Neural cell (in vitro differentiated cells): ENCODE measurements at regions not wholly inside any gene's neighbourhood (a gene's known extent, or its start where the extent isn't known, plus 50 kb on each side); places are given as distances from the start of the nearest gene placed in this dataset.

Source experiments
- H2AFZ ChIP-seq: fragments of 200-600, 300-800 bp; sonication (generic), shearing (Covaris generic); 2 replicates; pipeline ENCODE4 v1.6.0; 2014; ENCODE audit warnings: low read depth, mild to moderate bottlenecking, antibody characterized with exemption, low read length, moderate library complexity
- H3F3A ChIP-seq: fragments of 200-600 bp; shearing (Covaris generic); 2 replicates; pipeline ENCODE4 v1.6.1; 2016; ENCODE audit warnings: mild to moderate bottlenecking, moderate library complexity, mixed read lengths, antibody characterized with exemption, low read length; ENCODE audit not compliant: insufficient read depth, poor library complexity, severe bottlenecking
- H3K27ac ChIP-seq: fragments of 200-600, 300-800 bp; sonication (generic), shearing (Covaris generic); 2 replicates; pipeline ENCODE4 v1.5.1; 2014; ENCODE audit warnings: mild to moderate bottlenecking, low read length, moderate library complexity
- H3K27me3 ChIP-seq: fragments of 300-800, 200-600 bp; sonication (generic), shearing (Covaris generic); 2 replicates; pipeline ENCODE4 v1.6.0; 2014; ENCODE audit warnings: mild to moderate bottlenecking, low read depth, low read length, moderate library complexity; ENCODE audit not compliant: insufficient read depth
- H3K36me3 ChIP-seq: fragments of 300-800, 200-600 bp; sonication (generic), shearing (Covaris generic); 2 replicates; pipeline ENCODE4 v1.5.1; 2014; ENCODE audit warnings: mild to moderate bottlenecking, antibody characterized with exemption, low read length, moderate library complexity; ENCODE audit not compliant: insufficient read depth
- H3K4me2 ChIP-seq: fragments of 300-800, 200-600 bp; sonication (generic), shearing (Covaris generic); 2 replicates; pipeline ENCODE4 v1.6.0; 2014; ENCODE audit warnings: mild to moderate bottlenecking, low read length
- H3K4me3 ChIP-seq: fragments of 300-800, 200-600 bp; sonication (generic), shearing (Covaris generic); 2 replicates; pipeline ENCODE4 v1.5.1; 2014; ENCODE audit warnings: mild to moderate bottlenecking, low read length, moderate library complexity
- H3K79me2 ChIP-seq: fragments of 200-600 bp; shearing (Covaris generic); replicated peaks from 2 replicates; pipeline ENCODE4 v1.6.0; 2014; ENCODE audit warnings: mild to moderate bottlenecking, low read length, moderate library complexity; ENCODE audit not compliant: insufficient read depth
- H3K9ac ChIP-seq: fragments of 300-800, 200-600 bp; sonication (generic), shearing (Covaris generic); 2 replicates; pipeline ENCODE4 v1.6.1; 2016; ENCODE audit warnings: mild to moderate bottlenecking, low read length, mixed read lengths
- H3K9me2 ChIP-seq: fragments of 200-600 bp; shearing (Covaris generic); 2 replicates; pipeline ENCODE4 v1.6.1; 2016; ENCODE audit warnings: mild to moderate bottlenecking, low read length, mixed read lengths; ENCODE audit not compliant: insufficient read depth
- H3K9me3 ChIP-seq: fragments of 200-600, 300-800 bp; sonication (generic), shearing (Covaris generic); 2 replicates; pipeline ENCODE4 v1.6.1; 2016; ENCODE audit warnings: mild to moderate bottlenecking, mixed run types, low read length, moderate library complexity, mixed read lengths
- H4K20me1 ChIP-seq: fragments of 200-600 bp; shearing (Covaris generic); 2 replicates; pipeline ENCODE4 v1.6.1; 2016; ENCODE audit warnings: mild to moderate bottlenecking, mixed run types; ENCODE audit not compliant: insufficient read depth
- CTCF ChIP-seq: fragments of 450-650 bp; IDR thresholded peaks from 2 replicates; pipeline ENCODE4 v1.5.1; 2014; ENCODE audit warnings: antibody characterized with exemption, mild to moderate bottlenecking, moderate library complexity; ENCODE audit not compliant: poor library complexity, severe bottlenecking
- EP300 ChIP-seq: fragments of 450-650 bp; conservative IDR thresholded peaks from 2 replicates; pipeline ENCODE4 v1.6.1; 2014; ENCODE audit warnings: antibody characterized with exemption, mild to moderate bottlenecking, moderate library complexity; ENCODE audit not compliant: poor library complexity, severe bottlenecking
- EZH2 ChIP-seq: fragments of 200-600, 300-800 bp; shearing (Covaris generic), sonication (generic); IDR thresholded peaks from 2 replicates; pipeline ENCODE4 v1.6.1; 2014; ENCODE audit warnings: antibody characterized with exemption, low read length, borderline replicate concordance, mild to moderate bottlenecking; ENCODE audit not compliant: insufficient read depth, poor library complexity, severe bottlenecking
- MXI1 ChIP-seq: fragments of 450-650 bp; conservative IDR thresholded peaks from 2 replicates; pipeline ENCODE4 v1.6.1; 2014; ENCODE audit warnings: antibody characterized with exemption, mild to moderate bottlenecking; ENCODE audit not compliant: poor library complexity, severe bottlenecking
- POLR2AphosphoS5 ChIP-seq: IDR thresholded peaks from 2 replicates; pipeline ENCODE4 v1.6.1; 2012
- RAD21 ChIP-seq: fragments of 450-650 bp; conservative IDR thresholded peaks from 2 replicates; pipeline ENCODE4 v1.6.1; 2014; ENCODE audit warnings: antibody characterized with exemption, mild to moderate bottlenecking, moderate library complexity
- REST ChIP-seq: IDR thresholded peaks from 2 replicates; pipeline ENCODE4 v1.6.1; 2012; ENCODE audit warnings: borderline replicate concordance
- SMC3 ChIP-seq: fragments of 450-650 bp; conservative IDR thresholded peaks from 2 replicates; pipeline ENCODE4 v1.6.1; 2014; ENCODE audit warnings: antibody characterized with exemption, mild to moderate bottlenecking, moderate library complexity; ENCODE audit not compliant: poor library complexity
- TAF1 ChIP-seq: IDR thresholded peaks from 2 replicates; pipeline ENCODE4 v1.6.1; 2012; ENCODE audit warnings: low read depth

- no peak overlapping the region for H3K9ac ChIP-seq
- H3K4me2 ChIP-seq, result no peak overlapping the region
- no peaks in the 10 kb centered on the region for H3K9me2 ChIP-seq
- H3K79me2 ChIP-seq, result no peaks in the 10 kb centered on the region
- no peaks in the 10 kb centered on the region for H3K36me3 ChIP-seq
- H3K9me3 ChIP-seq, result no peaks in the 10 kb centered on the region
- no peaks in the 10 kb centered on the region for H3F3A ChIP-seq
- H3K4me3 ChIP-seq, result no peak overlapping the region
- H4K20me1 ChIP-seq, result no peaks in the 10 kb centered on the region
- TF ChIP-seq EZH2 (no peak), POLR2AphosphoS5 (no peak), EP300 (no peak), RAD21 (no peak), SMC3 (no peak), REST (no peak), CTCF (no peak), TAF1 (no peak), MXI1 (no peak)
- no peak overlapping the region for H2AFZ ChIP-seq
- H3K27me3 ChIP-seq, result no peaks in the 10 kb centered on the region
- H3K27ac ChIP-seq, result no peak overlapping the region
Measured at GRCh38 chr18:25962919-25963318, 127.5 kb downstream of the SS18 start.

- no peak overlapping the region for H3K9ac ChIP-seq
- no peaks in the 10 kb centered on the region for H3K9me3 ChIP-seq
- TF ChIP-seq MXI1 (no peak), SMC3 (no peak), REST (no peak), EZH2 (no peak), TAF1 (no peak), RAD21 (no peak), EP300 (no peak), CTCF (no peak), POLR2AphosphoS5 (no peak)
- no peaks in the 10 kb centered on the region for H3K36me3 ChIP-seq
- H3F3A ChIP-seq, result no peaks in the 10 kb centered on the region
- no peak overlapping the region for H2AFZ ChIP-seq
- H3K4me3 ChIP-seq, result no peak overlapping the region
- no peaks in the 10 kb centered on the region for H3K79me2 ChIP-seq
- no peak overlapping the region for H3K27ac ChIP-seq
- no peak overlapping the region for H3K4me2 ChIP-seq
- no peaks in the 10 kb centered on the region for H4K20me1 ChIP-seq
- no peaks in the 10 kb centered on the region for H3K9me2 ChIP-seq
- H3K27me3 ChIP-seq, result no peaks in the 10 kb centered on the region
Measured at GRCh38 chr18:25962176-25962575, 128.2 kb downstream of the SS18 start.
